Epithelial cell of prostate (primary cell): ENCODE measurements at regions not wholly inside any gene's neighbourhood (a gene's known extent, or its start where the extent isn't known, plus 50 kb on each side); places are given as distances from the start of the nearest gene placed in this dataset.

Source experiments
- DNase-seq: peaks from one replicate; pipeline ENCODE4 v3.0.0-alpha.2; 2011; ENCODE audit warnings: low read depth, low spot score
- H3K27ac ChIP-seq: fragments of 450-650 bp; 2 replicates; pipeline ENCODE4 v1.5.1; 2017; ENCODE audit warnings: mild to moderate bottlenecking

- H3K27ac ChIP-seq: no peak overlapping the region
- DNase-seq: no peak
These were observed 989.7 kb downstream of the EFNB2 start for GRCh38 chr13:105545811-105546210.

DNA sequence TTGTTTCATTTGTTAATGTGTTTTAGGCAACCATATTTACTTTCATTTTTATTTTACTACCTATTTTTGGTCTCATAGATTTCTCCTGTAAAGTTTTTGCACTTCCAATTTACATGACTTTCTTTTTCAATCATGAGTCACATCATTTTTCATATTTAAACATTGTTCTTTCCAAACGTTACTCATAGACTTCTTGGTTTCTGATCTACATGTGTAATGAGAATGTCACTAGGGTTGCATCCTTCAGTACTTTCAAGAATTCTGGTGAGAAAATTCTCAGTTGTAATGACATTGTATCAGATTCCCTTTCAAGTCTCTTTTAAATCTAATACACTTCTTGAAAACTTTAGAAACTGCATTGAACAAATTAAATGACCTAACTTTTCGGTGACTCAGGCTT, 991.7 kb downstream of the EFNB2 start:
- H3K27ac ChIP-seq: peak overlapping the region; percentile 4
- DNase-seq: no peak

GRCh38 chr13:105541565-105541964, 993.9 kb downstream of the EFNB2 start:
- no peak for DNase-seq
- H3K27ac ChIP-seq: no peak overlapping the region

GRCh38 chr13:105538346-105538745, 997.1 kb downstream of the EFNB2 start:
- H3K27ac ChIP-seq: no peak overlapping the region
- DNase-seq: no peak

DNA sequence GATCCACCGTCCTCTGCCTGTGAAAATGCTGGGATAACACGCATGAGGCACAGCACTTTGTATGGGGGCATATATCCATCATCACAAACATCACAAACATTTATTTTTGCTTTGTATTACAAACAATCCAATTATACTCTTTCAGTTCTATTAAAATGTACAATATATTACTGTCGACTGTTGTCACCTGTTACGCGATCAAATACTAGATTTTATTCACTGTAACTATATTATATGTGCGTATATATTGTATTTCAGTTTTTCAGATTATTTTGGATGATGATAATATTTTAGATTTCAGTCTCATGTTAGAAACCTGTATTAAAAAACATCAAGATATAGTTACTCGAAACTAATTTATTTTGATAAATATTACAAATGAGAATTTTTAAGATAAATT, 998.3 kb downstream of the EFNB2 start:
- DNase-seq: no peak
- H3K27ac ChIP-seq: no peak overlapping the region

- DNase-seq: no peak
- no peak overlapping the region for H3K27ac ChIP-seq
These were observed 1005.0 kb downstream of the EFNB2 start for GRCh38 chr13:105530468-105530867.

- no peak overlapping the region for H3K27ac ChIP-seq
- no peak for DNase-seq
These were observed 1008.3 kb downstream of the EFNB2 start for GRCh38 chr13:105527127-105527526.

- DNase-seq: no peak
These were observed 1015.7 kb downstream of the EFNB2 start for GRCh38 chr13:105519771-105520170.

DNA sequence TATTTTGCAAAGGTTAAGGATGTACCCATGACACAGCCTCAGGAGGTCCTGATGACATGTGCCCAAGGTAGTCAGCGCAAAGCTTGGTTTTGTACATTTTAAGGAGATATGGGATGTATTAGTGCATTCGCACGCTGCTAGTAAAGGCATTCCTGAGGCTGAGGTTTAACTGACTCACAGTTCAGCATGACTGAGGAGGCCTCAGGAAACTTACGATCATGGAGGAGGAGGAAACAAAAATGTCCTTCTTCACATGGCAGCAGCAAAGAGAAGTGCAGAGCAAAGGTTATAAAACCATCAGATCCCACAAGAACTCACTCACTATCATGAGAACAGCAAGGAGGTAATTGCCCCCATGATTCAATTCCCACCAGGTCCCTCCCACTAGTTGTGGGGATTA, 1017.4 kb downstream of the EFNB2 start:
- no peak for DNase-seq
- no peak overlapping the region for H3K27ac ChIP-seq

More at GRCh38 chr13:105519771-105520170, 1015.7 kb downstream of the EFNB2 start:
- no peak overlapping the region for H3K27ac ChIP-seq

DNA sequence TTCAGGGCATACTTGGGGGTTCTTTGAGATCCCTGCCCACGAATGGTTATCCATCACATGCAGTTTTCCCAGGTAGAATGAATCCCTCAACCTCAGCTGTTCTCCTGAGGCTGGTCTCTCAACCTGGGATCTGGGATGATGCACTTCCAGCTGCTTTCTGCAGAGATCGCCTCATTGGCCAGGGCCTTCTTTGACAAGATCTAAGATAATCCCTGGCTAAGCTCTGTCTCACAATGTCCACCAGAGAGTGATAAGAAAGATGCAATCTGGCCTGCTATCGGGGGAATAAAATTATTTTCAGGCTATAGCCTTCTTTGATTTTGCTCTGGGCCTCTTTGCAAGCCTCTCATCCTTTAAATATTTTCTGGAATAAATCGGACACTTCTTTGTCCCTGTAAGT, 1021.1 kb downstream of the EFNB2 start:
- no peak for DNase-seq
- no peak overlapping the region for H3K27ac ChIP-seq

DNA sequence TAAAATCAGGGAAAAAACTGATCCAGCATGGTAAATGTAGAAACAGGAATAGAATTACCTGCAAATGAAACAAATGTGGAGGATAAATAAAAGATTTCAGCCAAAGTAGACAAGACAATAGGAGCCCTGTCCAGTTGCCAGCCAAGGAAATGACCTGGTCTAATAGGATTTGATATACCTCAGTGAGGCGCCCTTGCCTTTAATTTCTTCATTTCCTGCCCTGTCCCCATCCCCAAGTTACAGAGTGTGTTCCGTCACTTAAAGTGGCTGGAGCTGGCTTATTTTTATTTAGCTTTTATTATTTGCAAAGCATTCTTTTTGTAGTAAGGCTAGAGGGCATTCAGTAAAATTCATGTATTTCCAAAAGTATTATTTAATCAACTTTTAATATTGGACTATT, 1022.0 kb downstream of the EFNB2 start:
- no peak overlapping the region for H3K27ac ChIP-seq
- no peak for DNase-seq

DNA sequence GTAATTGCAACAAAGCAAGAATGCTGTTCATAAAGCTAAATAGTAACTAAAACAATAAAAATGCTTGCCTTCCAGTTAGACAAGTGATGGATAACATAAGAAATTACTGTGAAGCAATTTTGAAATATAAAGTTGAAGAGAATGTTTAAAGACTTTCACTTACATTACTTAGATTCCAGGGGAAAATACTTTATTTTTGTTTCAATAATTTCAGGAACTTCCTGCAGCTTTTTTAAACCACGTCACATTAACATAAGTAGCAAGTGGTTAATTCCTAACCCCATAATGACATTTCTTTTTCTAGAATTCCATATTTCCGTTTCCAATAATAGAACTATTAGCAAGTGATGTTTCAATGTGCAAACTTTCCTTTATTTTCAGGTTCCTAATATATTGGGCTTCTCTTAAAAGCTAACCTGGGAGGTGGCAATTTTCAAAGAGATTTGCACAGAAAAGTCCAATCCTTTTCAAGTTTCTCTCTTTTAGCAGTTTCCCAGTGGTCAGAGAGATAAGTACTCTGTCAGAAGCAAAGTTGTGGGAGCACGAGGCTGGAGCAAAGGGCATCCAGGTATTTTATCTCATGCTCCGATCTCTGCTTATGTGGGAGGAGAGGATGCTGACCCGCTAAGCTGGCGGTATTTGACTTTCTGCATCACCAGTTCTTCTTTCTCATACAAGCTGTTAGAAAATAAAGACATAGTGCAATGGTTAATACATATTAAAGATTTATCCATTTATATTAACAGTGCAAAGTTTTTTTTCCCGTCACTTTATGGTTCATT, 1025.3 kb downstream of the EFNB2 start:
- no peak for DNase-seq

DNA sequence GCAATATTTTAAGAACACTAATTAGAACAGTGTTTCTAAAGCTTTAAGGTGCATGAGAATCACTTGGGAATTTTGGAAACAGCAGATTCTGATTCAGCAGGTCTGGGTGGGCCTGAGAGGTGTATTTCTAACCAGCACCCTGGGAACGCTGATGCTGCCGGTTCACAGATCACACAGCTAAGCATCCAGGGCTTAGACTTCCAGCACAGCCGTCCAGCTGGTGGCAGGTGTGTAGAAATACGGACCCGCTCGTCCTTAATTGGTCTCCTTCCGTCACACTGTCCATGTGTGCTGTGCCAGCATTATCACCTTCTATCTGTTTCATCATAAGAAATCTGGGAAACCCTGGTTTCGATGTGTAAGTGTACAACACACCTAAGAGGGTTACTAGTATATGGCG, 1029.0 kb downstream of the EFNB2 start:
- H3K27ac ChIP-seq: no peak overlapping the region
- no peak for DNase-seq

More for the DNA sequence above, 1025.3 kb downstream of the EFNB2 start:
- no peak overlapping the region for H3K27ac ChIP-seq

DNA sequence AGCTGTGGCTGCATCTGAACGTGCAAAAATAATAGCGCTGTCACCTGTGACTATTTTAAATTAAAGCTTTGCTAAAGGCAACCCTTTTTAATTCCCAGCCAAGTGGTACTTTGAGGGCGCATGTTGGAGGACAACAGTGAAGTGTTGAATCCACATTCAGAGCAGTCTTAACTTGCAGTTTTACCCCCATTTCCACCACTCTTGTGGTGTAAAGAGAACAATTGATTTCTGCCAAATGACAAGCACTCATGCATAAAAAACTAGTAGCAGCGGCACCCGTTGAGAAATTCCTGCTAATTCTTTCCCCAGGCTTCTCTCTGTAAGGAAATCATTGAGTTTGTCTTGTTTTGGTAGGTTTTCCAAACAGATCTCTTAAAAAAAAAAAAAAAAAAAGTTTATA, 1033.3 kb downstream of the EFNB2 start:
- no peak for DNase-seq
- no peak overlapping the region for H3K27ac ChIP-seq

DNA sequence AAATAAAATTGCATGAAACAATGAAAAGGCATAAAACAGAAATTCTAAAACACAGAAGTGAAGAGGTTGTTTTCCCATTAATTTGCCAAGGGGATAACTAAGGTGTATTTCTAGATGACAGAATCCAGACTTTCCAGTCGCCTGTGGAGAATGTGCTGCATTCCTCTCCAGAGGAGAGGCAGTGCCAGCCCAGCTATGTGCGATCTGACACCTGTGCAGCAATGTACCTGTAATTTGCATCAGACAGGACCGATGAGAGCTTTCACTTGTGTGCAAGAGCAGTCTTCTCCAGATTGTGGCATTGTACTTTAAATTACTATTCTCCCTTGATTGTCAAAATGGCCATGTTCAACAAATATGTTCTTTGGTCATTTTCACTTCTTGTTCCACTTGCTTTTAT, 1037.9 kb downstream of the EFNB2 start:
- DNase-seq: no peak

GRCh38 chr13:105492216-105492615, 1043.2 kb downstream of the EFNB2 start:
- DNase-seq: no peak

More for the DNA sequence above, 1037.9 kb downstream of the EFNB2 start:
- no peak overlapping the region for H3K27ac ChIP-seq

GRCh38 chr13:105491345-105491744, 1044.1 kb downstream of the EFNB2 start:
- DNase-seq: no peak

More at GRCh38 chr13:105492216-105492615, 1043.2 kb downstream of the EFNB2 start:
- H3K27ac ChIP-seq: no peak overlapping the region

GRCh38 chr13:105485081-105485480, 1050.4 kb downstream of the EFNB2 start:
- no peak overlapping the region for H3K27ac ChIP-seq
- no peak for DNase-seq

More at GRCh38 chr13:105491345-105491744, 1044.1 kb downstream of the EFNB2 start:
- no peak overlapping the region for H3K27ac ChIP-seq

- no peak overlapping the region for H3K27ac ChIP-seq
- no peak for DNase-seq
These were observed 1060.4 kb downstream of the EFNB2 start for GRCh38 chr13:105474983-105475610.

- DNase-seq: no peak
- H3K27ac ChIP-seq: no peak overlapping the region
These were observed 1063.8 kb downstream of the EFNB2 start for GRCh38 chr13:105471673-105472072.

DNA sequence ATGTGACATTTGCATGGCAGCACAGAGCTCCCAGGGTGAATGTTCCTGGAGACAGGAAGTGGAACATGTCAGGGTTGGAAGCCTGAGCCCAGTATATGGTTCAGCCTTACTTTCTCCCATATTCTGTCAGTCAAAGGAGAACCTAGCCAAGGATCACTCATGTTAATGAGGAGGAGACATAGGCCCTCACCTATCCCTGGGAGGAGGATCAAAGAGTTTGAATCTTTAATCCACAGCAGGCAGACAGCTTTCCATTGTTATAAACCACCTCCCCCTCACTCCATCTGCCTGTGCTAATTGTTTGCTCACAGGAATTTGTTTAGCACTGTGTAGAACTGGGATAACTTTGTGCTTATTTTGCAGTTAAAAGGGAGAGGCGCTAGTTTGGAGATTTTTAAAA, 1069.1 kb downstream of the EFNB2 start:
- H3K27ac ChIP-seq: no peak overlapping the region
- no peak for DNase-seq

- DNase-seq: no peak
- peak within 1 kb of the TSS; percentile 15 for H3K27ac ChIP-seq
These were observed 1069.7 kb downstream of the EFNB2 start, which contains the start of gene DAOA for GRCh38 chr13:105465745-105466144. Gene DAOA (plus strand): TSS chr13:105466045.
